GM12878 (cell line): ENCODE measurements at regions not wholly inside any gene's neighbourhood (a gene's known extent, or its start where the extent isn't known, plus 50 kb on each side); places are given as distances from the start of the nearest gene placed in this dataset.

Experiments
- ATAC-seq: fragments of 200-7000 bp; cut with Tn5 transposase; 3 replicates; pipeline ENCODE4 v1.9.1; 2020; ENCODE audit warnings: mild to moderate bottlenecking, moderate library complexity
- BruUV-seq: library from RNA; stranded (reverse); fragments of 400-500 nt; replicated peaks from 2 replicates; lab custom pipeline; 2021; lab: Mats Ljungman, UMichigan
- CTCF ChIA-PET: fragments of 300-600 bp; sonication (Branson Sonifier 250); formaldehyde crosslinking; extraction: SDS; loops from one replicate; lab custom pipeline; 2021; ENCODE audit warnings: inconsistent platforms; lab: Yijun Ruan, JAX
- POLR2A ChIA-PET: fragments of 350-600 bp; formaldehyde crosslinking; extraction: SDS; loops from one replicate; lab custom pipeline; 2021; ENCODE audit warnings: inconsistent platforms; lab: Charles Lee
- RAD21 ChIA-PET: fragments of 300-600 bp; sonication (Branson Sonifier 250); formaldehyde crosslinking; loops from one replicate; lab custom pipeline; 2023; ENCODE audit warnings: antibody characterized with exemption; ENCODE audit not compliant: unreplicated experiment; lab: Charles Lee
- SMC1A ChIA-PET: fragments of 300-600 bp; sonication (Branson Sonifier 250); formaldehyde crosslinking; loops from one replicate; lab custom pipeline; 2023; ENCODE audit not compliant: unreplicated experiment, uncharacterized antibody; lab: Charles Lee
- DNase-seq: peaks from one replicate; pipeline ENCODE4 v3.0.0-alpha.2; 2011; ENCODE audit warnings: low read depth, low spot score
- FAIRE-seq: peaks from 3 replicates; lab custom pipeline; 2011; peaks lifted over from hg19 to GRCh38; lab: Jason Lieb, UNC
- H2AFZ ChIP-seq: 2 replicates; pipeline ENCODE4 v1.6.0; 2011; ENCODE audit warnings: low read depth, low read length, control low read depth; ENCODE audit not compliant: control insufficient read depth
- H3K27ac ChIP-seq: 2 replicates; pipeline ENCODE4 v1.5.1; 2011; ENCODE audit warnings: control low read depth; ENCODE audit not compliant: control insufficient read depth, insufficient read depth
- H3K27me3 ChIP-seq, 2 experiments: replicated peaks in 1 of 2; 2 replicates each; pipeline versions ENCODE4 v1.6.0 to v1.6.1; 2011; ENCODE audit warnings: low read length in 1 of 2; ENCODE audit not compliant: control insufficient read depth in 2 of 2, insufficient read depth in 2 of 2
- H3K36me3 ChIP-seq, 2 experiments: 2 replicates each; pipeline ENCODE4 v1.5.1; 2011; ENCODE audit warnings: low read length in 1 of 2; ENCODE audit not compliant: control insufficient read depth in 2 of 2, insufficient read depth in 2 of 2
- H3K4me1 ChIP-seq: 2 replicates; pipeline ENCODE4 v1.6.1; 2011; ENCODE audit warnings: mild to moderate bottlenecking, low read length, moderate library complexity, mixed read lengths; ENCODE audit not compliant: control insufficient read depth, insufficient read depth
- H3K4me2 ChIP-seq: 2 replicates; pipeline ENCODE4 v1.6.0; 2011; ENCODE audit warnings: control low read depth; ENCODE audit not compliant: control insufficient read depth, insufficient read depth
- H3K4me3 ChIP-seq: fragments of 200-600 bp; sonication (generic); 2 replicates; pipeline ENCODE4 v1.5.1; 2016
- H3K79me2 ChIP-seq: 2 replicates; pipeline ENCODE4 v1.6.0; 2011; ENCODE audit warnings: low read length; ENCODE audit not compliant: control insufficient read depth, insufficient read depth
- H3K9ac ChIP-seq: 2 replicates; pipeline ENCODE4 v1.8.0; 2011; ENCODE audit warnings: low read length, control low read depth, mixed read lengths; ENCODE audit not compliant: control insufficient read depth, insufficient read depth
- H3K9me3 ChIP-seq: replicated peaks from 3 replicates; pipeline ENCODE4 v1.5.1; 2011; ENCODE audit warnings: mild to moderate bottlenecking, low read length; ENCODE audit not compliant: control insufficient read depth, insufficient read depth
- H4K20me1 ChIP-seq: 2 replicates; pipeline ENCODE4 v1.6.0; 2011; ENCODE audit not compliant: control insufficient read depth, insufficient read depth
- EP300 ChIP-seq, 2 experiments: fragments of 150-350 bp in 1 of 2; IDR thresholded peaks; 2 replicates each; pipeline ENCODE4 v1.6.1; 2011 to 2012; ENCODE audit warnings: low read depth in 2 of 2, low read length in 2 of 2, borderline replicate concordance in 1 of 2, improper control_type of control experiment in 1 of 2, inconsistent platforms in 1 of 2; ENCODE audit not compliant: control insufficient read depth in 1 of 2
- PAX5 ChIP-seq: IDR thresholded peaks from 2 replicates; pipeline ENCODE4 v1.6.1; 2011; ENCODE audit warnings: low read depth, low read length, borderline replicate concordance
- SKIL ChIP-seq: fragments of 450-650 bp; IDR thresholded peaks from 2 replicates; pipeline ENCODE4 v1.6.1; 2017; ENCODE audit warnings: mild to moderate bottlenecking, low read depth, inconsistent platforms; ENCODE audit not compliant: poor library complexity, severe bottlenecking
- SMAD1 ChIP-seq: fragments of 450-650 bp; IDR thresholded peaks from 2 replicates; pipeline ENCODE4 v1.6.1; 2018; ENCODE audit warnings: mild to moderate bottlenecking, low read depth; ENCODE audit not compliant: partially characterized antibody
- WGBS: methylation state at CpG from one replicate; pipeline ENCODE4 v1.1.6; 2016; ENCODE audit warnings: low lambda C conversion rate; ENCODE audit not compliant: insufficient replicate concordance, insufficient coverage; ENCODE audit errors: missing lambda C conversion rate; 5-methylcytosine and 5-hydroxymethylcytosine counted together
- in situ Hi-C: fragments of 300-500 bp; cut with MboI; formaldehyde crosslinking; loops from 9 replicates; pipeline ENCODE4 v1.14.3; 2018; ENCODE audit warnings: mixed read lengths
- intact Hi-C: fragments of 100-400 bp; cut with micrococcal nuclease; formaldehyde crosslinking; loops from one replicate; pipeline ENCODE4 v1.14.2; 2022; ENCODE audit not compliant: unreplicated experiment
- TF ChIP-seq, protein P1 (sequence below): IDR thresholded peaks from 2 replicates; pipeline ENCODE4 v1.6.1; 2012; ENCODE audit warnings: low read depth, low read length, improper control_type of control experiment

DNA sequence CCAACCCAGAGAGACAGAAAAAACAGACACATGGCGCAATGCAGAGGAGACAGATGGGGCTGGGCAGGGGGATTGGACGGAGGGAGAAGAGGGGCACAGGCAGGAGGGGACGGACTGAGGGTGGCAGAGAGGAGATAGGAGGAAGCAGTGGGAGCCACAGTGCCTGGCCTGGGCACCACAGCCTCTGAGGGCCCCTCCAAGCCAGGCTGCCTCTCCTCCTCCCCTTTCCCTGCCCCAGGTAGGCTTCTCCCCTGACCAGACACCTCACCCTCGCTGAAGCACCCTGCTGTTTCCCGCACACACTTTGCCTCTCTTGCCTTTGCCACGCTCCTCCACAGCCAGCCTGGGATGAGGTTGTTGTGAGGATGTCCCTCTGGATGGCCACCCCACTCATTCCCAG is 84.0 kb upstream of the PRR20G start:
- Histone ChIP-seq H3K9me3 (no peaks in the 10 kb centered on the region), H3K36me3 (no peaks in the 10 kb centered on the region), H4K20me1 (no peaks in the 10 kb centered on the region), H3K27me3 (no peaks in the 10 kb centered on the region; a peak in 2 of 4 replicates), H3K79me2 (no peaks in the 10 kb centered on the region), H3K4me1 (no peaks in the 10 kb centered on the region), H3K4me3 (no peak overlapping the region), H3K9ac (no peak overlapping the region), H3K4me2 (no peak overlapping the region), H2AFZ (no peak overlapping the region), H3K27ac (no peak overlapping the region)
- intact Hi-C loops: no loop called here
- BruUV-seq: no TSS peak
- no peak for TF ChIP-seq SMAD1
- TF ChIP-seq PAX5: no peak
- TF ChIP-seq, protein P1, sequence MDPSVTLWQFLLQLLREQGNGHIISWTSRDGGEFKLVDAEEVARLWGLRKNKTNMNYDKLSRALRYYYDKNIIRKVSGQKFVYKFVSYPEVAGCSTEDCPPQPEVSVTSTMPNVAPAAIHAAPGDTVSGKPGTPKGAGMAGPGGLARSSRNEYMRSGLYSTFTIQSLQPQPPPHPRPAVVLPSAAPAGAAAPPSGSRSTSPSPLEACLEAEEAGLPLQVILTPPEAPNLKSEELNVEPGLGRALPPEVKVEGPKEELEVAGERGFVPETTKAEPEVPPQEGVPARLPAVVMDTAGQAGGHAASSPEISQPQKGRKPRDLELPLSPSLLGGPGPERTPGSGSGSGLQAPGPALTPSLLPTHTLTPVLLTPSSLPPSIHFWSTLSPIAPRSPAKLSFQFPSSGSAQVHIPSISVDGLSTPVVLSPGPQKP: no peak
- TF ChIP-seq SKIL: no peak
- FAIRE-seq (no peak), DNase-seq (no peak), ATAC-seq (no peak)
- in situ Hi-C loops: no loop called here
- ChIA-PET RAD21 (no interaction called here), POLR2A (no interaction called here), SMC1A (no interaction called here), CTCF (no interaction called here)
- WGBS: 32% methylated on average over 6 of the region's 6 CpGs

GRCh38 chr3:127371334-127371733 is 83.5 kb upstream of the PRR20G start:
- Histone ChIP-seq H3K4me1 (no peaks in the 10 kb centered on the region), H3K36me3 (no peaks in the 10 kb centered on the region), H4K20me1 (no peaks in the 10 kb centered on the region), H3K4me3 (no peak overlapping the region), H3K9me3 (no peaks in the 10 kb centered on the region), H3K4me2 (no peak overlapping the region), H3K9ac (no peak overlapping the region), H3K27ac (no peak overlapping the region), H3K79me2 (no peaks in the 10 kb centered on the region), H3K27me3 (no peaks in the 10 kb centered on the region; a peak in 2 of 4 replicates), H2AFZ (no peak overlapping the region)
- no peak for DNase-seq
- in situ Hi-C loops (no loop called here), intact Hi-C loops (no loop called here)
- no peak for FAIRE-seq
- 35% methylated on average over 10 of the region's 10 CpGs for WGBS
- ChIA-PET POLR2A (no interaction called here), CTCF (no interaction called here), RAD21 (interaction anchor here (0.6 kb wide), 1 partner anchor 1234 kb away, joined by 3 read pairs; no protein-coding TSS in a partner anchor), SMC1A (no interaction called here)
- TF ChIP-seq EP300 (IDR thresholded peaks at IDR 0.05; ENCODE audit: borderline replicate concordance in 1 of 2, control insufficient read depth in 1 of 2, low read depth in 2 of 2, low read length in 2 of 2): no peak
- ATAC-seq: no peak
- BruUV-seq: no TSS peak
